ENCODE measurements at regions not wholly inside any gene's neighbourhood (a gene's known extent, or its start where the extent isn't known, plus 50 kb on each side); places are given as distances from the start of the nearest gene placed in this dataset.

DNA sequence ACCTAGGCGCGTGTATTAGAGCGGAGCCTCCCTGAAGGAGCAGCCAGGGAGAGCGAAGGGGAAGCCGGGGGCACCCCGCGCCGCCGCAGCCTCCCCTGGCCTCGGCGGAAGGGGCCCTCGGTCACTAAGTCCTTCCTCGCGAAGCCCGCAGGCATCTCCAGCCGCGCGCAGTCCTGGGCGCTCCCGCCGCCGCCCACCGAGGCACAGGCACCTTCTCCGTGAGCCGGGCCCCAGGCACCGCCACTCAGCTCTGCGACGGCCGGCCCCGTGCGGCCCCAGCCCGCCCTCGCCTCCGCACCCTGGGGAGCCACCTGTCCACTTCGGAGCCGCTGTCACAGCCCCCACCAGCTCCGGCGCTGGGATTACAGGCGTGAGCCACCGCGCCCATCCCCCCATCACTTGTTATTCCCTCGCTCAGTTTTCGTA, 80.8 kb downstream of the ZNF467 start:
- no peaks in the 10 kb centered on the region for H3K9me1 ChIP-seq (replicated peaks; ENCODE audit: control insufficient read depth, extremely low read depth, insufficient read depth, low read length)
- H3K9ac ChIP-seq (replicated peaks; ENCODE audit: extremely low read depth, insufficient read depth, low read length), result no peak overlapping the region
- no peaks in the 10 kb centered on the region for H3K36me3 ChIP-seq (ENCODE audit: control insufficient read depth in 2 of 2, extremely low read depth in 1 of 2, insufficient read depth in 2 of 2, low read length in 2 of 2)
- dilution Hi-C loops (cut with MboI; ENCODE audit: extremely low pct_ligation_motif_present, low sequenced_read_pairs) (no loop called here), intact Hi-C loops (cut with micrococcal nuclease) (no loop called here)
- no peak for TF ChIP-seq FOS (IDR thresholded peaks at IDR 0.05; ENCODE audit: borderline replicate concordance, insufficient read depth, low read length)
- no peak for TF ChIP-seq MYC (IDR thresholded peaks at IDR 0.05; ENCODE audit: low read depth, low read length)
- TF ChIP-seq, protein P1, sequence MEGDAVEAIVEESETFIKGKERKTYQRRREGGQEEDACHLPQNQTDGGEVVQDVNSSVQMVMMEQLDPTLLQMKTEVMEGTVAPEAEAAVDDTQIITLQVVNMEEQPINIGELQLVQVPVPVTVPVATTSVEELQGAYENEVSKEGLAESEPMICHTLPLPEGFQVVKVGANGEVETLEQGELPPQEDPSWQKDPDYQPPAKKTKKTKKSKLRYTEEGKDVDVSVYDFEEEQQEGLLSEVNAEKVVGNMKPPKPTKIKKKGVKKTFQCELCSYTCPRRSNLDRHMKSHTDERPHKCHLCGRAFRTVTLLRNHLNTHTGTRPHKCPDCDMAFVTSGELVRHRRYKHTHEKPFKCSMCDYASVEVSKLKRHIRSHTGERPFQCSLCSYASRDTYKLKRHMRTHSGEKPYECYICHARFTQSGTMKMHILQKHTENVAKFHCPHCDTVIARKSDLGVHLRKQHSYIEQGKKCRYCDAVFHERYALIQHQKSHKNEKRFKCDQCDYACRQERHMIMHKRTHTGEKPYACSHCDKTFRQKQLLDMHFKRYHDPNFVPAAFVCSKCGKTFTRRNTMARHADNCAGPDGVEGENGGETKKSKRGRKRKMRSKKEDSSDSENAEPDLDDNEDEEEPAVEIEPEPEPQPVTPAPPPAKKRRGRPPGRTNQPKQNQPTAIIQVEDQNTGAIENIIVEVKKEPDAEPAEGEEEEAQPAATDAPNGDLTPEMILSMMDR (IDR thresholded peaks at IDR 0.05; ENCODE audit: extremely low read depth in 1 of 2, insufficient read depth in 1 of 2, low read depth in 1 of 2, low read length in 2 of 2), result no peak
- TF ChIP-seq JUN (IDR thresholded peaks at IDR 0.05; ENCODE audit: borderline replicate concordance, insufficient read depth, insufficient read length, low read depth), result no peak
- TF ChIP-seq EZH2 (IDR thresholded peaks at IDR 0.05; ENCODE audit: borderline replicate concordance, low read depth, low read length, severe bottlenecking), result peak; percentile 58
- no peak for TF ChIP-seq POLR2A (IDR thresholded peaks at IDR 0.05; ENCODE audit: low read depth, low read length)
- TF ChIP-seq GATA2 (IDR thresholded peaks at IDR 0.05; ENCODE audit: insufficient read depth, insufficient read length, low read depth, low read length), result no peak
- H3K9me3 ChIP-seq (replicated peaks; ENCODE audit: control insufficient read depth, insufficient read depth, low read length), result no peaks in the 10 kb centered on the region
- DNase-seq (ENCODE audit: low read depth, low spot score) (no peak), FAIRE-seq (no peak)
- no peak overlapping the region for H3K4me3 ChIP-seq (replicated peaks in 1 of 3; ENCODE audit: insufficient read depth in 1 of 3, low read depth in 1 of 3, low read length in 3 of 3)
- no peaks in the 10 kb centered on the region for H4K20me1 ChIP-seq (replicated peaks; ENCODE audit: control insufficient read depth, extremely low read depth, insufficient read depth, low read length)
- peak overlapping the region; percentile 31 for H3K4me2 ChIP-seq (ENCODE audit: insufficient read depth, low read length)
- peaks cover 10 to 25% of the 10 kb centered on the region in 2 experiments for H3K27me3 ChIP-seq (ENCODE audit: control insufficient read depth in 2 of 2, insufficient read depth in 2 of 2, low read length in 2 of 2)
- ChIA-PET CTCF (no interaction called here), POLR2A (no interaction called here)
- no peak overlapping the region for H3K27ac ChIP-seq (ENCODE audit: insufficient read depth, low read depth, low read length)
- BruUV-seq (replicated peaks), result no TSS peak
- no peaks in the 10 kb centered on the region for H3K79me2 ChIP-seq (ENCODE audit: control insufficient read depth, insufficient read depth, low read length)
- H2AFZ ChIP-seq (ENCODE audit: low read depth, low read length), result peak overlapping the region; percentile 57
- no peaks in the 10 kb centered on the region for H3K4me1 ChIP-seq (ENCODE audit: control insufficient read depth, extremely low read depth, insufficient read depth, low read length)

DNA sequence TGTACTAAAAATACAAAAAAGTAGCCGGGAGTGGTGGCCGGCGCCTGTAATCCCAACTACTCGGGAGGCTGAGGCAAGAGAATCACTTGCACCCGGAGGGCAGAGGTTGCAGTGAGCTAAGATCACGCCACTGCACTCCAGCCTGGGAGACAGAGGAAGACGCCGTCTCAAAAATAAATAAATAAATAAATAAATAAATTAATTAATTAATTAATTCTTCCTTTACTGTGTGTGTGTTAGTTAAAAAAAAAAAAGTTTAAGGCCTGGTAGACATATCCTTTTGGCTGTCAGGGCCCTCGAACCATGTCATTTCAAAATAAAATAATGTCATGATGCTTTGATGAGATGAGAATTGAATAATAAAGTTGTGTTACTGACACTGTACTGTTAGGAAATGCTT, 81.3 kb downstream of the ZNF467 start:
- intact Hi-C loops (cut with micrococcal nuclease), result no loop called here
- no peaks in the 10 kb centered on the region for H3K79me2 ChIP-seq (ENCODE audit: control insufficient read depth, insufficient read depth, low read length)
- peak overlapping the region; percentile 31 for H3K4me2 ChIP-seq (ENCODE audit: insufficient read depth, low read length)
- no peaks in the 10 kb centered on the region for H3K9me3 ChIP-seq (replicated peaks; ENCODE audit: control insufficient read depth, insufficient read depth, low read length)
- H3K36me3 ChIP-seq (ENCODE audit: control insufficient read depth in 2 of 2, extremely low read depth in 1 of 2, insufficient read depth in 2 of 2, low read length in 2 of 2), result no peaks in the 10 kb centered on the region
- DNase-seq (ENCODE audit: low read depth, low spot score) (no peak), FAIRE-seq (no peak)
- no peaks in the 10 kb centered on the region for H3K9me1 ChIP-seq (replicated peaks; ENCODE audit: control insufficient read depth, extremely low read depth, insufficient read depth, low read length)
- H3K27ac ChIP-seq (ENCODE audit: insufficient read depth, low read depth, low read length), result no peak overlapping the region
- H4K20me1 ChIP-seq (replicated peaks; ENCODE audit: control insufficient read depth, extremely low read depth, insufficient read depth, low read length), result no peaks in the 10 kb centered on the region
- ChIA-PET POLR2A (no interaction called here), CTCF (no interaction called here)
- H3K4me1 ChIP-seq (ENCODE audit: control insufficient read depth, extremely low read depth, insufficient read depth, low read length), result no peaks in the 10 kb centered on the region
- H3K9ac ChIP-seq (replicated peaks; ENCODE audit: extremely low read depth, insufficient read depth, low read length), result no peak overlapping the region
- no TSS peak for BruUV-seq (replicated peaks)
- dilution Hi-C loops (cut with MboI; ENCODE audit: extremely low pct_ligation_motif_present, low sequenced_read_pairs), result no loop called here
- peaks cover 10 to 25% of the 10 kb centered on the region in 2 experiments for H3K27me3 ChIP-seq (ENCODE audit: control insufficient read depth in 2 of 2, insufficient read depth in 2 of 2, low read length in 2 of 2)
- no peak for TF ChIP-seq JUN (IDR thresholded peaks at IDR 0.05; ENCODE audit: borderline replicate concordance, insufficient read depth, insufficient read length, low read depth)
- H3K4me3 ChIP-seq (replicated peaks in 1 of 3; ENCODE audit: insufficient read depth in 1 of 3, low read depth in 1 of 3, low read length in 3 of 3), result no peak overlapping the region
- no peak overlapping the region for H2AFZ ChIP-seq (ENCODE audit: low read depth, low read length)
